Prostate gland (tissue), 2 donors: ENCODE measurements at regions not wholly inside any gene's neighbourhood (a gene's known extent, or its start where the extent isn't known, plus 50 kb on each side); places are given as distances from the start of the nearest gene placed in this dataset.
"Not testable (repeated sequence)": the region's sequence is repeated elsewhere in the genome, so short reads cannot be mapped to it uniquely, and the experiment has no call there.

Source experiments
- CTCF ChIP-seq, 4 experiments: fragments of 200-600 bp in 2 of 4; fragments of 450-650 bp in 2 of 4; sonication (generic) in 2 of 4; IDR thresholded peaks; 1 replicate in 3 of 4; 2 replicates in 1 of 4; pipeline ENCODE4 v1.5.1; 2016 to 2019; ENCODE audit warnings: antibody characterized with exemption in 4 of 4, mild to moderate bottlenecking in 2 of 4, moderate library complexity in 2 of 4
- POLR2A ChIP-seq: fragments of 450-650 bp; IDR thresholded peaks from one replicate; pipeline ENCODE4 v1.6.1; 2016; ENCODE audit warnings: antibody characterized with exemption, mild to moderate bottlenecking
- POLR2AphosphoS5 ChIP-seq: sonication (generic); formaldehyde crosslinking; IDR thresholded peaks from one replicate; pipeline ENCODE4 v1.6.1; 2017; ENCODE audit warnings: antibody characterized with exemption

GRCh38 chr2:89840781-89841475 lies 1149.5 kb downstream of the RPIA start:
- TF ChIP-seq POLR2AphosphoS5; CTCF (IDR thresholded peaks at IDR 0.05); POLR2A: not testable (repeated sequence)
